MM.1S (cell line): ENCODE measurements at regions not wholly inside any gene's neighbourhood (a gene's known extent, or its start where the extent isn't known, plus 50 kb on each side); places are given as distances from the start of the nearest gene placed in this dataset.

Source experiments
- DNase-seq: peaks from one replicate; pipeline ENCODE4 v3.0.0-alpha.2; 2015
- H2AFZ ChIP-seq: fragments of 300-600 bp; sonication (generic); 2 replicates; pipeline ENCODE4 v1.6.0; 2016; ENCODE audit warnings: antibody characterized with exemption, low read length
- H3F3A ChIP-seq: fragments of 300-600 bp; sonication (generic); 2 replicates; pipeline ENCODE4 v1.6.1; 2016; ENCODE audit warnings: mild to moderate bottlenecking, antibody characterized with exemption, low read length, moderate library complexity, mixed read lengths; ENCODE audit not compliant: insufficient read depth
- H3K27ac ChIP-seq: fragments of 300-600 bp; sonication (generic); 2 replicates; pipeline ENCODE4 v1.5.1; 2016; ENCODE audit warnings: mild to moderate bottlenecking, low read length
- H3K27me3 ChIP-seq: fragments of 300-600 bp; sonication (generic); replicated peaks from 2 replicates; pipeline ENCODE4 v1.6.0; 2016; ENCODE audit warnings: low read length; ENCODE audit not compliant: insufficient read depth
- H3K36me3 ChIP-seq: fragments of 300-600 bp; sonication (generic); replicated peaks from 2 replicates; pipeline ENCODE4 v1.6.1; 2016; ENCODE audit warnings: mild to moderate bottlenecking, low read length, mixed read lengths; ENCODE audit not compliant: insufficient read depth
- H3K4me1 ChIP-seq: fragments of 300-600 bp; sonication (generic); 2 replicates; pipeline ENCODE4 v1.6.1; 2016; ENCODE audit warnings: low read length, mixed read lengths
- H3K4me2 ChIP-seq: fragments of 300-600 bp; sonication (generic); 2 replicates; pipeline ENCODE4 v1.6.0; 2016; ENCODE audit warnings: low read depth, low read length
- H3K4me3 ChIP-seq: fragments of 300-600 bp; sonication (generic); 2 replicates; pipeline ENCODE4 v1.5.1; 2016; ENCODE audit warnings: low read length, mixed read lengths
- H3K79me2 ChIP-seq: fragments of 300-600 bp; sonication (generic); 2 replicates; pipeline ENCODE4 v1.6.1; 2016; ENCODE audit warnings: mixed run types, low read length, mixed read lengths
- H3K9ac ChIP-seq: fragments of 300-600 bp; sonication (generic); 2 replicates; pipeline ENCODE4 v1.6.1; 2016; ENCODE audit warnings: low read length, mixed read lengths
- H3K9me2 ChIP-seq: fragments of 300-600 bp; sonication (generic); replicated peaks from 2 replicates; pipeline ENCODE4 v1.6.1; 2016; ENCODE audit warnings: mild to moderate bottlenecking, low read length, mixed read lengths; ENCODE audit not compliant: insufficient read depth
- H3K9me3 ChIP-seq: fragments of 300-600 bp; sonication (generic); replicated peaks from 2 replicates; pipeline ENCODE4 v1.6.1; 2016; ENCODE audit warnings: mild to moderate bottlenecking, low read length, mixed read lengths; ENCODE audit not compliant: insufficient read depth
- H4K20me1 ChIP-seq: fragments of 300-600 bp; sonication (generic); 2 replicates; pipeline ENCODE4 v1.6.1; 2016; ENCODE audit warnings: mild to moderate bottlenecking, low read length, moderate library complexity, mixed read lengths; ENCODE audit not compliant: insufficient read depth
- CTCF ChIP-seq: fragments of 300-600 bp; sonication (generic); IDR thresholded peaks from 2 replicates; pipeline ENCODE4 v1.5.1; 2016; ENCODE audit warnings: antibody characterized with exemption, low read length, mixed read lengths
- EZH2 ChIP-seq: fragments of 300-600 bp; sonication (generic); optimal IDR thresholded peaks from 2 replicates; pipeline ENCODE3; 2017; ENCODE audit warnings: low read depth, mild to moderate bottlenecking, antibody characterized with exemption, low read length, mixed read lengths
- EZH2phosphoT487 ChIP-seq: fragments of 300-600 bp; sonication (generic); IDR thresholded peaks from 2 replicates; pipeline ENCODE4 v1.6.1; 2018; ENCODE audit warnings: antibody characterized with exemption, low read length

- Histone ChIP-seq H3K79me2 (no peaks in the 10 kb centered on the region), H4K20me1 (no peaks in the 10 kb centered on the region), H3K9ac (no peak overlapping the region), H3K4me2 (no peak overlapping the region), H3K36me3 (no peaks in the 10 kb centered on the region), H3K9me3 (no peaks in the 10 kb centered on the region), H3K27ac (no peak overlapping the region), H3F3A (no peaks in the 10 kb centered on the region), H3K4me3 (no peak overlapping the region), H2AFZ (no peak overlapping the region), H3K27me3 (no peaks in the 10 kb centered on the region), H3K9me2 (no peaks in the 10 kb centered on the region), H3K4me1 (no peaks in the 10 kb centered on the region)
- no peak for DNase-seq
- TF ChIP-seq EZH2phosphoT487 (no peak), CTCF (no peak), EZH2 (no peak)
Observed at GRCh38 chr3:33949074-33949473, 150.6 kb downstream of the PDCD6IP start.

- no peaks in the 10 kb centered on the region for H3K36me3 ChIP-seq
- no peak overlapping the region for H3K4me3 ChIP-seq
- TF ChIP-seq EZH2 (no peak), EZH2phosphoT487 (no peak), CTCF (no peak)
- H3K9me3 ChIP-seq, result no peaks in the 10 kb centered on the region
- no peaks in the 10 kb centered on the region for H3F3A ChIP-seq
- H3K4me1 ChIP-seq, result 0 out of 2 replicates have a peak, but pooled peaks cover 14% of the 10 kb centered on the region
- no peak overlapping the region for H3K27ac ChIP-seq
- no peaks in the 10 kb centered on the region for H3K9me2 ChIP-seq
- H2AFZ ChIP-seq, result no peak overlapping the region
- H4K20me1 ChIP-seq, result no peaks in the 10 kb centered on the region
- H3K4me2 ChIP-seq, result no peak overlapping the region
- no peaks in the 10 kb centered on the region for H3K79me2 ChIP-seq
- H3K27me3 ChIP-seq, result no peaks in the 10 kb centered on the region
- no peak for DNase-seq
- H3K9ac ChIP-seq, result no peak overlapping the region
Observed at GRCh38 chr3:33954956-33955355, 156.5 kb downstream of the PDCD6IP start.

GRCh38 chr3:33956206-33956605, 157.8 kb downstream of the PDCD6IP start:
- no peaks in the 10 kb centered on the region for H3K9me2 ChIP-seq
- H2AFZ ChIP-seq, result no peak overlapping the region
- no peak for TF ChIP-seq CTCF
- TF ChIP-seq EZH2phosphoT487, result no peak
- TF ChIP-seq EZH2, result no peak
- H3K9me3 ChIP-seq, result no peaks in the 10 kb centered on the region
- no peak for DNase-seq
- no peaks in the 10 kb centered on the region for H3K27me3 ChIP-seq
- H3K27ac ChIP-seq, result no peak overlapping the region
- H3K4me2 ChIP-seq, result no peak overlapping the region
- H3K36me3 ChIP-seq, result no peaks in the 10 kb centered on the region
- 0 out of 2 replicates have a peak, but pooled peaks cover 14% of the 10 kb centered on the region for H3K4me1 ChIP-seq
- no peaks in the 10 kb centered on the region for H4K20me1 ChIP-seq
- H3F3A ChIP-seq, result no peaks in the 10 kb centered on the region
- H3K9ac ChIP-seq, result no peak overlapping the region
- no peaks in the 10 kb centered on the region for H3K79me2 ChIP-seq
- no peak overlapping the region for H3K4me3 ChIP-seq
